ENCODE measurements at regions not wholly inside any gene's neighbourhood (a gene's known extent, or its start where the extent isn't known, plus 50 kb on each side); places are given as distances from the start of the nearest gene placed in this dataset.

GRCh38 chr13:90872491-90873025 lies 474.9 kb upstream of the MIR17HG start:
- no peak for TF ChIP-seq POLR2AphosphoS5 (IDR thresholded peaks at IDR 0.05; ENCODE audit: borderline replicate concordance, low read depth, low read length)
- TF ChIP-seq FOXP2 (optimal IDR thresholded peaks at IDR 0.05; ENCODE audit: control extremely low read depth, extremely low read length, insufficient read depth) = no peak
- no peak for TF ChIP-seq EZH2 (IDR thresholded peaks at IDR 0.05)
